Parathyroid adenoma (tissue), 2 donors: ENCODE measurements at regions not wholly inside any gene's neighbourhood (a gene's known extent, or its start where the extent isn't known, plus 50 kb on each side); places are given as distances from the start of the nearest gene placed in this dataset.

Source experiments
- H2AFZ ChIP-seq: fragments of 300-600 bp; sonication (generic); one replicate; pipeline ENCODE4 v1.7.0; 2017; ENCODE audit warnings: antibody characterized with exemption, mild to moderate bottlenecking
- H3K27ac ChIP-seq: fragments of 300-600 bp; sonication (generic); one replicate; pipeline ENCODE4 v1.7.0; 2017
- H3K27me3 ChIP-seq: fragments of 300-600 bp; sonication (generic); one replicate; pipeline ENCODE4 v1.7.0; 2017; ENCODE audit warnings: low read length; ENCODE audit not compliant: control insufficient read depth, insufficient read depth
- H3K36me3 ChIP-seq: fragments of 300-600 bp; sonication (generic); one replicate; pipeline ENCODE4 v1.7.0; 2017; ENCODE audit warnings: low read length; ENCODE audit not compliant: control insufficient read depth, insufficient read depth
- H3K4me1 ChIP-seq: fragments of 300-600 bp; sonication (generic); one replicate; pipeline ENCODE4 v1.7.0; 2017; ENCODE audit warnings: control low read depth
- H3K4me2 ChIP-seq: fragments of 300-600 bp; sonication (generic); one replicate; pipeline ENCODE4 v1.7.0; 2017; ENCODE audit warnings: low read length
- H3K4me3 ChIP-seq: fragments of 300-600 bp; sonication (generic); one replicate; pipeline ENCODE4 v1.7.0; 2017; ENCODE audit warnings: low read depth, low read length
- H3K79me2 ChIP-seq: fragments of 300-600 bp; sonication (generic); one replicate; pipeline ENCODE4 v1.7.0; 2017; ENCODE audit warnings: control low read depth
- H3K9ac ChIP-seq: fragments of 300-600 bp; sonication (generic); one replicate; pipeline ENCODE4 v1.7.0; 2017; ENCODE audit warnings: mild to moderate bottlenecking
- H3K9me3 ChIP-seq: fragments of 300-600 bp; sonication (generic); one replicate; pipeline ENCODE4 v1.7.0; 2017; ENCODE audit warnings: low read length; ENCODE audit not compliant: control insufficient read depth
- CTCF ChIP-seq: fragments of 300-600 bp; sonication (generic); IDR thresholded peaks from one replicate; pipeline ENCODE4 v1.7.0; 2017; ENCODE audit warnings: antibody characterized with exemption, mild to moderate bottlenecking
- donor health status: primary hyperparathyroidism.

DNA sequence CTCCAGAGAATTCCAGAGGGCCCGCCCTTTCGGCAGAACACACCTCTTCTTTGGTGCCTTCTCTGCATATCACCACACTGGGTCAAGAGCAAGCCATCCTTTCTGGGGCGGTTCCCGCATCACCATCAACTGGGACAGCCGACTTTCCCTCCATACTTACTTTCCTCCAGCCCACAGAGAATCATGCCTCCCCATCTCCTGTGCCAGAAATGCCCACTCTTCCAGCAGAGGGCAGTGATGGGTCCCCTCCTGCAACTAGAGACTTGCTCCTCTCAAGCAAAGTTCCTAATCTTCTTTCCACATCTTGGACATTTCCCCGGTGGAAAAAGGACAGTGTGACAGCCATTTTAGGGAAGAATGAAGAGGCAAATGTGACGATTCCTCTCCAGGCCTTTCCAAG lies 157.7 kb downstream of the C11orf91 start:
- Histone ChIP-seq H3K4me1 (peaks cover 12% of the 10 kb centered on the region), H3K4me2 (no peak overlapping the region), H3K4me3 (no peak overlapping the region), H3K27ac (no peak overlapping the region), H3K36me3 (no peaks in the 10 kb centered on the region), H3K9ac (no peak overlapping the region), H2AFZ (no peak overlapping the region), H3K9me3 (no peaks in the 10 kb centered on the region), H3K79me2 (no peaks in the 10 kb centered on the region), H3K27me3 (no peaks in the 10 kb centered on the region)
- peak; percentile 46 for TF ChIP-seq CTCF

DNA sequence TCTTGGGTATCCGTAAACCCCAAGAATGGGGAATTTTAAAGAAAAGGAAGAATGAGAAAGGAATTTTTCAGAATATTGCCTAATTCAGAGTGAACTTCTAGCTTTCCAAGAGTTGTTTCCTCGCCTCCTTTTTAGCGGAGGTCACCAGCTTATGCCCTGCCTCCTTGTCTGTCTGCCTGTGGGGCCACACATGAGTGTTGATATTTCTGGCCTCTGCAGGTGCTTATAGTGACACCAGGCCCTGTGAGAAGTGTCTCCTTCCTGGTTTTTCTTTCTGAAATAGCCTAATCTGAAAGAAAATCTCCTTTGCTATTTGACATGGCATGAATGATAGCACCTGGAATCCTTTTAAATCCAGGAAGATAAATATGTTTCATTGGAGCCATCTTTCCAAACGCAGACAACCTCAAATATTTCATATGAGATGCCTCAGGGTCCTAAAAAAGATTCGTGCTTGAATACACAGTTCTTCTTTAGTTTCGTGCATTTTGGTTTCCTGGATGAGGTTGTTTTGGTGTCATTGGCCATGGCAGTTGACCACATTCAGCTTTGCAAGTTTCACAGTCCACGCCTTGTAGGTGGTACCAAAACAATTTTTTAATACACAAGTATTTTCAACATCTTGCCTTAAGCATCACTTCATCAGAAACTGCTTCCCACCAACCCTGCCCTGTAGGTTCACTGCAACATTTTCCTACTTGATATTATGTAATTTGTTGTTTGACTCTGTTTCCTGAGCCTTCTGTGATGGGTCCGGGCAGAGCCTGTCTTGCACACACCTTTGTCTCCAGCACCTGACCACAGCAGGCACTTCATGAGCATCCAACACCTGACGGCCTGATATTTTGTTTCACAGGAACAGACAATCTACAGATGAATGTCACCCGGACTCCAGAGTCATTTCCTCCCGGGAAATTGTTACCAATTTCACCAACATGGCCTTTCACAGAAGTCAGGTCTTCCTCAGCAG lies 159.4 kb downstream of the C11orf91 start:
- Histone ChIP-seq H3K4me1 (peaks cover 12% of the 10 kb centered on the region), H3K9me3 (no peaks in the 10 kb centered on the region), H3K27ac (no peak overlapping the region), H3K27me3 (no peaks in the 10 kb centered on the region), H3K79me2 (no peaks in the 10 kb centered on the region), H3K4me2 (no peak overlapping the region), H3K36me3 (no peaks in the 10 kb centered on the region), H3K4me3 (no peak overlapping the region), H3K9ac (no peak overlapping the region), H2AFZ (no peak overlapping the region)
- TF ChIP-seq CTCF, result no peak

DNA sequence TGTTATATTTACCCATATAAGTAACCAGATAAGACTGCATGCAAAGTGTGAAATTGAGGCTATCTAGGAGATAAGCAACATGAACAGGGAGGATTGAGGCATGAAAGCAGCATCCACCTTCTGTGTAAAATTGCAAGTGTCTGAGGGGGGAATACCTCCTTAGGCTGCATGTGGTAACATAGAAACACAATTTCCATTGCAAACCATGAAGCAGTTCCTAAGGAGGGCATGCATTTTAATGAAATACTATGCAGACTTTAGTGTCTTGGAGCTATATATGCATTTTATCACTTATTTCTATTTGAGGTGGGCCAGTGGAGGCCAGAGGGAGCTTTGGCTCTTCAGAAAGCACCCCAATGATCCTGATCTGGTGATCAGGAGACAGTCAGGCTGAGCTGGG lies 160.2 kb downstream of the C11orf91 start:
- H3K4me1 ChIP-seq, result peaks cover 12% of the 10 kb centered on the region
- H3K9me3 ChIP-seq, result no peaks in the 10 kb centered on the region
- no peak overlapping the region for H3K27ac ChIP-seq
- no peak overlapping the region for H3K4me3 ChIP-seq
- no peaks in the 10 kb centered on the region for H3K79me2 ChIP-seq
- no peaks in the 10 kb centered on the region for H3K27me3 ChIP-seq
- no peak for TF ChIP-seq CTCF
- H3K9ac ChIP-seq, result no peak overlapping the region
- H3K36me3 ChIP-seq, result no peaks in the 10 kb centered on the region
- H2AFZ ChIP-seq, result no peak overlapping the region
- H3K4me2 ChIP-seq, result no peak overlapping the region

- Histone ChIP-seq H3K4me3 (no peak overlapping the region), H3K9me3 (no peaks in the 10 kb centered on the region), H2AFZ (no peak overlapping the region), H3K36me3 (no peaks in the 10 kb centered on the region), H3K27me3 (no peaks in the 10 kb centered on the region), H3K4me2 (no peak overlapping the region), H3K27ac (peak overlapping the region; percentile 24), H3K79me2 (no peaks in the 10 kb centered on the region), H3K9ac (no peak overlapping the region), H3K4me1 (peaks cover 12% of the 10 kb centered on the region)
- TF ChIP-seq CTCF, result no peak
Observed at GRCh38 chr11:33539751-33540150, 160.9 kb downstream of the C11orf91 start.

DNA sequence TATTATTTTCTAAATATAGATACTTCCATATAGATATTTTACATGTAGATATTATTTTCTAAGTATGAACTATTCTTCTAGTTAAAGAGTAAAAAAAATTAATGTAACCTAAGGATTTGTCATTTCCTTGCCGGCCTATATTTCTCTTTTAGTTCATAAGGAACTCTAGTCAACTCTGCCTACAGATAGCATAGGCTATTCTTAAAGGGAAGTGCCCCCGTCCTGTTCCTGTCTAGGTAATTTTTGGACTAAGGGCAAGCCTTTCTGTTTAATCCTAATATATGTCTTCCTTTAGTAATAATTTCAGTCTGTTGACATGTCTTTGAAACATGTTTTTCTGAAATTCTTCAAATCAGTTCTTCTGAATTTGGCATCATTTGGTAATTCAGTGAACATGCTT lies 161.9 kb downstream of the C11orf91 start:
- Histone ChIP-seq H3K36me3 (no peaks in the 10 kb centered on the region), H3K79me2 (no peaks in the 10 kb centered on the region), H2AFZ (no peak overlapping the region), H3K4me3 (no peak overlapping the region), H3K27ac (no peak overlapping the region), H3K9ac (no peak overlapping the region), H3K4me2 (no peak overlapping the region), H3K27me3 (no peaks in the 10 kb centered on the region), H3K4me1 (peaks cover 12% of the 10 kb centered on the region), H3K9me3 (no peaks in the 10 kb centered on the region)
- TF ChIP-seq CTCF, result no peak
